GM12878 (cell line): ENCODE measurements at regions not wholly inside any gene's neighbourhood (a gene's known extent, or its start where the extent isn't known, plus 50 kb on each side); places are given as distances from the start of the nearest gene placed in this dataset.
"Not testable (repeated sequence)": the region's sequence is repeated elsewhere in the genome, so short reads cannot be mapped to it uniquely, and the experiment has no call there.

Experiments
- ATAC-seq: fragments of 200-7000 bp; cut with Tn5 transposase; 3 replicates; pipeline ENCODE4 v1.9.1; 2020; ENCODE audit warnings: mild to moderate bottlenecking, moderate library complexity
- BruUV-seq: library from RNA; stranded (reverse); fragments of 400-500 nt; replicated peaks from 2 replicates; lab custom pipeline; 2021; lab: Mats Ljungman, UMichigan
- CTCF ChIA-PET: fragments of 300-600 bp; sonication (Branson Sonifier 250); formaldehyde crosslinking; extraction: SDS; loops from one replicate; lab custom pipeline; 2021; ENCODE audit warnings: inconsistent platforms; lab: Yijun Ruan, JAX
- POLR2A ChIA-PET: fragments of 350-600 bp; formaldehyde crosslinking; extraction: SDS; loops from one replicate; lab custom pipeline; 2021; ENCODE audit warnings: inconsistent platforms; lab: Charles Lee
- RAD21 ChIA-PET: fragments of 300-600 bp; sonication (Branson Sonifier 250); formaldehyde crosslinking; loops from one replicate; lab custom pipeline; 2023; ENCODE audit warnings: antibody characterized with exemption; ENCODE audit not compliant: unreplicated experiment; lab: Charles Lee
- SMC1A ChIA-PET: fragments of 300-600 bp; sonication (Branson Sonifier 250); formaldehyde crosslinking; loops from one replicate; lab custom pipeline; 2023; ENCODE audit not compliant: unreplicated experiment, uncharacterized antibody; lab: Charles Lee
- DNase-seq: peaks from one replicate; pipeline ENCODE4 v3.0.0-alpha.2; 2011; ENCODE audit warnings: low read depth, low spot score
- FAIRE-seq: peaks from 3 replicates; lab custom pipeline; 2011; peaks lifted over from hg19 to GRCh38; lab: Jason Lieb, UNC
- H2AFZ ChIP-seq: 2 replicates; pipeline ENCODE4 v1.6.0; 2011; ENCODE audit warnings: low read depth, low read length, control low read depth; ENCODE audit not compliant: control insufficient read depth
- H3K27ac ChIP-seq: 2 replicates; pipeline ENCODE4 v1.5.1; 2011; ENCODE audit warnings: control low read depth; ENCODE audit not compliant: control insufficient read depth, insufficient read depth
- H3K27me3 ChIP-seq, 2 experiments: replicated peaks in 1 of 2; 2 replicates each; pipeline versions ENCODE4 v1.6.0 to v1.6.1; 2011; ENCODE audit warnings: low read length in 1 of 2; ENCODE audit not compliant: control insufficient read depth in 2 of 2, insufficient read depth in 2 of 2
- H3K36me3 ChIP-seq, 2 experiments: 2 replicates each; pipeline ENCODE4 v1.5.1; 2011; ENCODE audit warnings: low read length in 1 of 2; ENCODE audit not compliant: control insufficient read depth in 2 of 2, insufficient read depth in 2 of 2
- H3K4me1 ChIP-seq: 2 replicates; pipeline ENCODE4 v1.6.1; 2011; ENCODE audit warnings: mild to moderate bottlenecking, low read length, moderate library complexity, mixed read lengths; ENCODE audit not compliant: control insufficient read depth, insufficient read depth
- H3K4me2 ChIP-seq: 2 replicates; pipeline ENCODE4 v1.6.0; 2011; ENCODE audit warnings: control low read depth; ENCODE audit not compliant: control insufficient read depth, insufficient read depth
- H3K4me3 ChIP-seq: fragments of 200-600 bp; sonication (generic); 2 replicates; pipeline ENCODE4 v1.5.1; 2016
- H3K79me2 ChIP-seq: 2 replicates; pipeline ENCODE4 v1.6.0; 2011; ENCODE audit warnings: low read length; ENCODE audit not compliant: control insufficient read depth, insufficient read depth
- H3K9ac ChIP-seq: 2 replicates; pipeline ENCODE4 v1.8.0; 2011; ENCODE audit warnings: low read length, control low read depth, mixed read lengths; ENCODE audit not compliant: control insufficient read depth, insufficient read depth
- H3K9me3 ChIP-seq: replicated peaks from 3 replicates; pipeline ENCODE4 v1.5.1; 2011; ENCODE audit warnings: mild to moderate bottlenecking, low read length; ENCODE audit not compliant: control insufficient read depth, insufficient read depth
- H4K20me1 ChIP-seq: 2 replicates; pipeline ENCODE4 v1.6.0; 2011; ENCODE audit not compliant: control insufficient read depth, insufficient read depth
- EZH2 ChIP-seq: IDR thresholded peaks from 2 replicates; pipeline ENCODE4 v1.6.1; 2012; ENCODE audit warnings: low read depth, mild to moderate bottlenecking, control low read depth, inconsistent platforms, low read length, borderline replicate concordance; ENCODE audit not compliant: control insufficient read depth
- KLF5 ChIP-seq: fragments of 450-650 bp; IDR thresholded peaks from 2 replicates; pipeline ENCODE4 v1.6.1; 2014; ENCODE audit warnings: mild to moderate bottlenecking; ENCODE audit not compliant: partially characterized antibody
- MYC ChIP-seq: IDR thresholded peaks from 2 replicates; pipeline ENCODE4 v1.6.1; 2011; ENCODE audit warnings: mild to moderate bottlenecking, low read length, moderate library complexity, inconsistent platforms; ENCODE audit not compliant: insufficient read depth, insufficient replicate concordance, insufficient read length, severe bottlenecking
- RCOR1 ChIP-seq: conservative IDR thresholded peaks from 2 replicates; pipeline ENCODE4 v1.6.1; 2012; ENCODE audit warnings: low read depth, low read length, improper control_type of control experiment
- ZNF274 ChIP-seq: IDR thresholded peaks from one replicate; pipeline ENCODE4 v1.8.0; 2011; ENCODE audit not compliant: insufficient read length, insufficient read depth
- WGBS: methylation state at CpG from one replicate; pipeline ENCODE4 v1.1.6; 2016; ENCODE audit warnings: low lambda C conversion rate; ENCODE audit not compliant: insufficient replicate concordance, insufficient coverage; ENCODE audit errors: missing lambda C conversion rate; 5-methylcytosine and 5-hydroxymethylcytosine counted together
- in situ Hi-C: fragments of 300-500 bp; cut with MboI; formaldehyde crosslinking; loops from 9 replicates; pipeline ENCODE4 v1.14.3; 2018; ENCODE audit warnings: mixed read lengths
- intact Hi-C: fragments of 100-400 bp; cut with micrococcal nuclease; formaldehyde crosslinking; loops from one replicate; pipeline ENCODE4 v1.14.2; 2022; ENCODE audit not compliant: unreplicated experiment
- TF ChIP-seq, protein P1 (sequence below): fragments of 450-650 bp; IDR thresholded peaks from 2 replicates; pipeline ENCODE4 v1.6.1; 2018; ENCODE audit warnings: borderline replicate concordance, mild to moderate bottlenecking; ENCODE audit not compliant: partially characterized antibody

DNA sequence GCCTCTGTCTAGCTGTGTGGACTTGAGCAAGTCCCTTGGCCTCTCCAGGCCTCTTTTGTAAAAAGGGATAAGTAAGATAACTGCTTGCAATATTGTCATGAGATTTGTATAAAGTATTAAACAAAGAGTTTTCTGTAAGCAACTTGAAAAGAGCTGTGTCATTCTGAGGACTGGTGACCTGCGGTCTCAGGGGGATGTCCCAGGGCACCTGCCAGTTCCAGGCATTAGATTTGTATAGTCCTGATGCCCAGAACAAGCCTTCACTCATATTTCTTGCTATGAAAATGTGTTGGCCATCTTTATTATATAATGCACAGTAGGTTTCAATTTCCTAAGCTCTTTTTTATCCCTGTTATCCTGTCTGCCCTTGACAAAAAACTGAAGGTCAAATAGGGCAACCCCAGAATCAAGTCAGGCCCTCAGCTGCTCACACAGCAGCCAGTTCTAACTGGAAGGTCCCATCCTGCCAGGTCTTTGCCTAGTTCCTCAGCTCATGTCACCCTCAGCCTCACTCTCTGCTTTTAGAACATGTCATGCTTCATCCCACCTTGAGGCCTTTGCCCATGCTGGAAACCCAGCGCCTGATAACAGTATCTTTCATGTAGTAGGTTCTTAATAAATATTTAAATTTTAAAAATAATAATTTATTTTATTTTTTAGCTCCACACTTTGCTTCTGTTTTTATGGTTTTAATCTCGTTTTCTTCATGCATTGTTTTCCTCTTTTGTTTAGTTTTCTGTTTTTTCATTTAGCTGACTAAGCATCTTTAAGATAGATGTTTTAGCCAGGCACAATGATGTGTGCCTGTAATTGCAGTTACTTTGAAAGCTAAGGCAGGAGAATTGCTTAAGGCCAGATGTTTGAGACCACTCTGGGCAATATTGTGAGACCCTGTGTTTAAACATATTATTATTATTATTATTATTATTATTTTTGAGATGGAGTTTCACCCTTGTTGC lies 87.5 kb upstream of the ZNF92 start (continued):
- no peak for TF ChIP-seq MYC

DNA sequence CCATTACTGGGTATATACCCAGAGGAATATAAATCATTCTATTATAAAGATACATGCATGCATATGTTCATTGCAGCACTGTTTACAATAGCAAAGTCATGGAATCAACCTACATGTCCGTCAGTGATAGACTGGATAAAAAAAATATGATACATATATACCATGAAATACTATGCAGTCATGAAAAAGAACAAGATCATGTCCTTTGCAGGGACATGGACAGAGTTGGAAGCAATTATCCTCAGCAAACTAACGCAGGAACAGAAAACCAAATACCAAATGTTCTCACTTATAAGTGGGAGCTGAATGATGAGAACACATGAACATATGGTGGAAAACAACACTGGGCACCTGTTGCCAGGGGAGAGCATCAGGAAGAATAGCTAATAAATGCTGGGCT lies 88.4 kb upstream of the ZNF92 start:
- ChIA-PET RAD21 (interaction anchor here (1.5 kb wide), 1 partner anchor 15 kb away, joined by 5 read pairs; no protein-coding TSS in a partner anchor), SMC1A (interaction anchor here (1.5 to 2.1 kb wide), 2 partner anchors 14 to 16 kb away, joined by 4 to 9 read pairs; no protein-coding TSS in a partner anchor), CTCF (interaction anchor here (0.6 kb wide), 1 partner anchor 68 kb away, joined by 4 read pairs; no protein-coding TSS in a partner anchor)
- 67% methylated on average over 2 of the region's 2 CpGs for WGBS
- H3K27ac ChIP-seq, DNase-seq, H2AFZ ChIP-seq, ATAC-seq, H3K36me3 ChIP-seq, POLR2A ChIA-PET, H3K27me3 ChIP-seq, H3K4me2 ChIP-seq, in situ Hi-C loops, H3K4me1 ChIP-seq, H3K9ac ChIP-seq, FAIRE-seq, H3K4me3 ChIP-seq, H4K20me1 ChIP-seq, H3K79me2 ChIP-seq, BruUV-seq, H3K9me3 ChIP-seq, intact Hi-C loops: not testable (repeated sequence)

DNA sequence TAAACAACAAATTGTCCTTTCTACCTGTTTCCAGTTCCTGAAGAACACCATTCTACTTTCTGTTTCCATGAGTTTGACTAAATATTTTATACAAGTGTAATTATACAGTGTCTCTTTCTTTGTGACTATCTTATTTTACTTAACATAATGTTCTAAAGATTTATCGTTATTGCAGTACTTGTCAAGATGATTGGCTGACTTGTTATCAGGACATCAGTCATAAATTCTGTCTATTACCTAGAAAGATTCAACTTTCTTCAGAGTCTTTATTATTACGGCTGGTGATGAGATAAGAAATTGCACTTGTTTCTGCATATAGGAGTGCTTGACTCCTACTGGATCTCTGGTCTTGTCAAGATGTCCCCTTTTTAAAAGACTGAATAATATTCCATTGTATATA lies 93.9 kb upstream of the ZNF92 start:
- Histone ChIP-seq H3K4me2 (no peak overlapping the region), H3K36me3 (no peaks in the 10 kb centered on the region), H2AFZ (no peak overlapping the region), H3K9ac (no peak overlapping the region), H3K4me3 (no peak overlapping the region), H3K4me1 (no peaks in the 10 kb centered on the region), H4K20me1 (no peaks in the 10 kb centered on the region), H3K79me2 (no peaks in the 10 kb centered on the region), H3K9me3 (no peaks in the 10 kb centered on the region; the same call in 2 of the 3 replicates), H3K27ac (no peak overlapping the region), H3K27me3 (no peaks in the 10 kb centered on the region)
- RAD21 ChIA-PET: no interaction called here
- FAIRE-seq: peak; percentile 65
- CTCF ChIA-PET: no interaction called here
- no peak for ATAC-seq
- POLR2A ChIA-PET: no interaction called here
- intact Hi-C loops: no loop called here
- BruUV-seq: no TSS peak
- SMC1A ChIA-PET: no interaction called here
- in situ Hi-C loops: no loop called here
- WGBS: 85% methylated on average over 2 of the region's 2 CpGs
- DNase-seq: no peak
- TF ChIP-seq ZNF274: no peak
- TF ChIP-seq, protein P1, sequence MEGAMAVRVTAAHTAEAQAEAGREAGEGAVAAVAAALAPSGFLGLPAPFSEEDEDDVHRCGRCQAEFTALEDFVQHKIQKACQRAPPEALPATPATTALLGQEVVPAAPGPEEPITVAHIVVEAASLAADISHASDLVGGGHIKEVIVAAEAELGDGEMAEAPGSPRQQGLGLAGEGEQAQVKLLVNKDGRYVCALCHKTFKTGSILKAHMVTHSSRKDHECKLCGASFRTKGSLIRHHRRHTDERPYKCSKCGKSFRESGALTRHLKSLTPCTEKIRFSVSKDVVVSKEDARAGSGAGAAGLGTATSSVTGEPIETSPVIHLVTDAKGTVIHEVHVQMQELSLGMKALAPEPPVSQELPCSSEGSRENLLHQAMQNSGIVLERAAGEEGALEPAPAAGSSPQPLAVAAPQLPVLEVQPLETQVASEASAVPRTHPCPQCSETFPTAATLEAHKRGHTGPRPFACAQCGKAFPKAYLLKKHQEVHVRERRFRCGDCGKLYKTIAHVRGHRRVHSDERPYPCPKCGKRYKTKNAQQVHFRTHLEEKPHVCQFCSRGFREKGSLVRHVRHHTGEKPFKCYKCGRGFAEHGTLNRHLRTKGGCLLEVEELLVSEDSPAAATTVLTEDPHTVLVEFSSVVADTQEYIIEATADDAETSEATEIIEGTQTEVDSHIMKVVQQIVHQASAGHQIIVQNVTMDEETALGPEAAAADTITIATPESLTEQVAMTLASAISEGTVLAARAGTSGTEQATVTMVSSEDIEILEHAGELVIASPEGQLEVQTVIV: no peak
- TF ChIP-seq EZH2: no peak
- no peak for TF ChIP-seq RCOR1
- no peak for TF ChIP-seq KLF5
